Endothelial cell of umbilical vein (primary cell): ENCODE measurements at regions not wholly inside any gene's neighbourhood (a gene's known extent, or its start where the extent isn't known, plus 50 kb on each side); places are given as distances from the start of the nearest gene placed in this dataset.

Experiments
- BruUV-seq: library from RNA; stranded (reverse); fragments of 400-500 nt; replicated peaks from 2 replicates; lab custom pipeline; 2021; lab: Mats Ljungman, UMichigan
- CTCF ChIA-PET: fragments of 300-600, 350-600 bp; sonication (Branson Sonifier 250); formaldehyde crosslinking; loops from one replicate; lab custom pipeline; 2021; ENCODE audit warnings: antibody characterized with exemption, inconsistent platforms; lab: Charles Lee
- POLR2A ChIA-PET: fragments of 300-600, 350-600 bp; sonication (Branson Sonifier 250); formaldehyde crosslinking; loops from one replicate; lab custom pipeline; 2021; ENCODE audit warnings: antibody characterized with exemption, inconsistent platforms; lab: Charles Lee
- DNase-seq: peaks from one replicate; pipeline ENCODE4 v3.0.0-alpha.2; 2011; ENCODE audit warnings: low read depth, low spot score
- FAIRE-seq: peaks from 2 replicates; lab custom pipeline; 2011; peaks lifted over from hg19 to GRCh38; lab: Jason Lieb, UNC
- H2AFZ ChIP-seq: 2 replicates; pipeline ENCODE4 v1.6.0; 2012; ENCODE audit warnings: low read depth, low read length, control low read depth, inconsistent platforms
- H3K27ac ChIP-seq: 2 replicates; pipeline ENCODE4 v1.5.1; 2011; ENCODE audit warnings: low read depth, mild to moderate bottlenecking, control low read depth, low read length, moderate library complexity; ENCODE audit not compliant: insufficient read depth
- H3K27me3 ChIP-seq, 2 experiments: 2 replicates each; pipeline versions ENCODE4 v1.6.0 to v1.6.1; 2011; ENCODE audit warnings: low read length in 2 of 2, mixed read lengths in 1 of 2; ENCODE audit not compliant: control insufficient read depth in 2 of 2, insufficient read depth in 2 of 2
- H3K36me3 ChIP-seq, 2 experiments: 2 replicates in 1 of 2; 3 replicates in 1 of 2; pipeline ENCODE4 v1.5.1; 2011; ENCODE audit warnings: low read length in 2 of 2, mild to moderate bottlenecking in 1 of 2, moderate library complexity in 1 of 2; ENCODE audit not compliant: control insufficient read depth in 2 of 2, insufficient read depth in 2 of 2; ENCODE audit errors: extremely low read depth in 1 of 2
- H3K4me1 ChIP-seq: 3 replicates; pipeline ENCODE4 v1.5.1; 2011; ENCODE audit warnings: mild to moderate bottlenecking, low read length; ENCODE audit not compliant: control insufficient read depth, insufficient read depth; ENCODE audit errors: extremely low read depth
- H3K4me2 ChIP-seq: 2 replicates; pipeline ENCODE4 v1.6.1; 2011; ENCODE audit warnings: low read length, control low read depth, mixed read lengths; ENCODE audit not compliant: insufficient read depth
- H3K4me3 ChIP-seq, 3 experiments: fragments of 200-600 bp in 1 of 3; sonication (generic), shearing (Covaris generic) in 1 of 3; replicated peaks in 1 of 3; 2 replicates each; pipeline ENCODE4 v1.5.1; 2011 to 2016; ENCODE audit warnings: control low read depth in 3 of 3, low read length in 3 of 3, mild to moderate bottlenecking in 2 of 3, inconsistent platforms in 1 of 3, low read depth in 1 of 3, moderate library complexity in 1 of 3; ENCODE audit not compliant: insufficient read depth in 1 of 3
- H3K79me2 ChIP-seq: 2 replicates; pipeline ENCODE4 v1.6.0; 2012; ENCODE audit warnings: low read length, inconsistent platforms; ENCODE audit not compliant: control insufficient read depth, insufficient read depth
- H3K9ac ChIP-seq: replicated peaks from 2 replicates; pipeline ENCODE3; 2011; ENCODE audit warnings: low read length, control low read depth; ENCODE audit not compliant: insufficient read depth; ENCODE audit errors: extremely low read depth
- H3K9me1 ChIP-seq: replicated peaks from 3 replicates; pipeline ENCODE4 v1.6.0; 2011; ENCODE audit warnings: mild to moderate bottlenecking, low read length; ENCODE audit not compliant: control insufficient read depth, insufficient read depth; ENCODE audit errors: extremely low read depth
- H3K9me3 ChIP-seq: replicated peaks from 2 replicates; pipeline ENCODE4 v1.5.1; 2012; ENCODE audit warnings: low read length, inconsistent platforms; ENCODE audit not compliant: control insufficient read depth, insufficient read depth
- H4K20me1 ChIP-seq: replicated peaks from 2 replicates; pipeline ENCODE3; 2011; ENCODE audit warnings: mild to moderate bottlenecking, low read length; ENCODE audit not compliant: control insufficient read depth, insufficient read depth; ENCODE audit errors: extremely low read depth
- CTCF ChIP-seq, 2 donors: IDR thresholded peaks; 1 replicate in 1 of 2; 2 replicates in 1 of 2; pipeline ENCODE4 v1.5.1; 2011; ENCODE audit warnings: low read length in 2 of 2, mild to moderate bottlenecking in 2 of 2, moderate library complexity in 2 of 2, control low read depth in 1 of 2, inconsistent platforms in 1 of 2, low read depth in 1 of 2; ENCODE audit not compliant: insufficient read depth in 1 of 2; ENCODE audit errors: extremely low read depth in 1 of 2
- EZH2 ChIP-seq: IDR thresholded peaks from 2 replicates; pipeline ENCODE4 v1.6.1; 2012; ENCODE audit warnings: borderline replicate concordance, low read depth, mild to moderate bottlenecking, moderate library complexity, low read length, inconsistent platforms; ENCODE audit not compliant: severe bottlenecking
- FOS ChIP-seq: IDR thresholded peaks from 2 replicates; pipeline ENCODE4 v1.6.1; 2011; ENCODE audit warnings: mild to moderate bottlenecking, low read length, moderate library complexity, borderline replicate concordance; ENCODE audit not compliant: insufficient read depth
- GATA2 ChIP-seq: IDR thresholded peaks from 2 replicates; pipeline ENCODE4 v1.7.0; 2011; ENCODE audit warnings: low read depth, mild to moderate bottlenecking, moderate library complexity, mixed read lengths, low read length; ENCODE audit not compliant: insufficient read length, insufficient read depth
- JUN ChIP-seq: IDR thresholded peaks from 2 replicates; pipeline ENCODE4 v1.6.1; 2011; ENCODE audit warnings: borderline replicate concordance, low read depth; ENCODE audit not compliant: insufficient read length, insufficient read depth
- MAX ChIP-seq: IDR thresholded peaks from 2 replicates; pipeline ENCODE4 v1.6.1; 2011; ENCODE audit not compliant: insufficient read depth, insufficient read length
- MYC ChIP-seq: IDR thresholded peaks from one replicate; pipeline ENCODE4 v1.6.1; 2011; ENCODE audit warnings: mild to moderate bottlenecking, low read depth, low read length
- POLR2A ChIP-seq: IDR thresholded peaks from 2 replicates; pipeline ENCODE4 v1.6.1; 2012; ENCODE audit warnings: low read depth, mild to moderate bottlenecking, control low read depth, low read length
- POLR2AphosphoS5 ChIP-seq: IDR thresholded peaks from 2 replicates; pipeline ENCODE4 v1.6.1; 2012; ENCODE audit warnings: low read depth, mild to moderate bottlenecking, control low read depth, low read length, moderate library complexity; ENCODE audit not compliant: insufficient read depth
- dilution Hi-C: fragments of 300-500 bp; cut with MboI; formaldehyde crosslinking; loops from one replicate; pipeline ENCODE4 v1.15.0; 2019; ENCODE audit warnings: low sequenced_read_pairs; ENCODE audit not compliant: extremely low pct_ligation_motif_present
- intact Hi-C: fragments of 100-400 bp; cut with micrococcal nuclease; formaldehyde crosslinking; loops from one replicate; pipeline ENCODE4 v1.10.0; 2022

- TF ChIP-seq POLR2A (no peak), JUN (no peak), CTCF (IDR thresholded peaks at IDR 0.05; ENCODE audit: extremely low read depth in 1 of 2, insufficient read depth in 1 of 2, low read depth in 1 of 2, low read length in 2 of 2) (no peak), MAX (no peak), GATA2 (no peak), MYC (no peak), POLR2AphosphoS5 (no peak), FOS (no peak), EZH2 (no peak)
- Histone ChIP-seq H3K9me1 (no peaks in the 10 kb centered on the region), H3K4me2 (no peak overlapping the region), H2AFZ (no peak overlapping the region), H4K20me1 (no peaks in the 10 kb centered on the region), H3K27ac (no peak overlapping the region), H3K36me3 (no peaks in the 10 kb centered on the region), H3K4me1 (no peaks in the 10 kb centered on the region), H3K27me3 (no peaks in the 10 kb centered on the region), H3K9me3 (peaks cover 3% of the 10 kb centered on the region), H3K79me2 (no peaks in the 10 kb centered on the region), H3K9ac (no peak overlapping the region), H3K4me3 (no peak overlapping the region)
- intact Hi-C loops (no loop called here), dilution Hi-C loops (no loop called here)
- ChIA-PET CTCF (no interaction called here), POLR2A (no interaction called here)
- no peak for FAIRE-seq
- no peak for DNase-seq
- BruUV-seq, result no TSS peak
Observed at GRCh38 chr3:74501007-74501406, 113.5 kb downstream of the CNTN3 start.
